Breast epithelium (tissue), 3 donors: ENCODE measurements at regions not wholly inside any gene's neighbourhood (a gene's known extent, or its start where the extent isn't known, plus 50 kb on each side); places are given as distances from the start of the nearest gene placed in this dataset.

ENCODE experiments used
- CTCF ChIP-seq, 3 donors: fragments of 450-650 bp; IDR thresholded peaks; one replicate each; pipeline ENCODE4 v1.5.1; 2016 to 2017; ENCODE audit warnings: antibody characterized with exemption in 3 of 3, mild to moderate bottlenecking in 3 of 3, moderate library complexity in 3 of 3
- POLR2A ChIP-seq: fragments of 450-650 bp; IDR thresholded peaks from one replicate; pipeline ENCODE4 v1.6.1; 2016; ENCODE audit warnings: antibody characterized with exemption, mild to moderate bottlenecking, moderate library complexity
- POLR2AphosphoS5 ChIP-seq, 3 donors: sonication (generic); formaldehyde crosslinking; IDR thresholded peaks; one replicate each; pipeline ENCODE4 v1.6.1; 2017; ENCODE audit warnings: antibody characterized with exemption in 3 of 3

- TF ChIP-seq POLR2AphosphoS5 (IDR thresholded peaks at IDR 0.05), result no peak
- no peak for TF ChIP-seq CTCF (IDR thresholded peaks at IDR 0.05)
- no peak for TF ChIP-seq POLR2A
Measured at GRCh38 chr16:16910666-16911065, 531.7 kb downstream of the NPIPA7 start.
